Astrocyte of the spinal cord (primary cell): ENCODE measurements at regions not wholly inside any gene's neighbourhood (a gene's known extent, or its start where the extent isn't known, plus 50 kb on each side); places are given as distances from the start of the nearest gene placed in this dataset.
"Not testable (repeated sequence)": the region's sequence is repeated elsewhere in the genome, so short reads cannot be mapped to it uniquely, and the experiment has no call there.

Experiments used
- DNase-seq: peaks from one replicate; pipeline ENCODE4 v3.0.0; 2011; ENCODE audit warnings: low read depth, low spot score
- H3K4me3 ChIP-seq: 2 replicates; pipeline ENCODE4 v1.5.1; 2011; ENCODE audit warnings: low read depth, mild to moderate bottlenecking, low read length, moderate library complexity
- CTCF ChIP-seq: IDR thresholded peaks from 2 replicates; pipeline ENCODE4 v1.5.1; 2012; ENCODE audit warnings: low read depth, mild to moderate bottlenecking, low read length, inconsistent platforms
- in situ Hi-C: cut with HindIII; loops from 2 replicates; pipeline ENCODE4 v1.10.0; 2017; ENCODE audit warnings: low sequenced_read_pairs

- DNase-seq = no peak
- TF ChIP-seq CTCF = no peak
- no peak overlapping the region for H3K4me3 ChIP-seq
- in situ Hi-C loops = no loop called here
Measured at GRCh38 chr10:46216836-46217751, 69.7 kb upstream of the ANTXRL start.

GRCh38 chr10:46217752-46218453 lies 68.9 kb upstream of the ANTXRL start:
- in situ Hi-C loops = no loop called here
- no peak for TF ChIP-seq CTCF
- DNase-seq = no peak
- H3K4me3 ChIP-seq = no peak overlapping the region

GRCh38 chr10:46218921-46219320 lies 67.9 kb upstream of the ANTXRL start:
- H3K4me3 ChIP-seq = no peak overlapping the region
- TF ChIP-seq CTCF = no peak
- no peak for DNase-seq
- in situ Hi-C loops = no loop called here

GRCh38 chr10:46219431-46219990 lies 67.3 kb upstream of the ANTXRL start:
- in situ Hi-C loops, DNase-seq: not testable (repeated sequence)

GRCh38 chr10:46220187-46220586 lies 66.6 kb upstream of the ANTXRL start:
- in situ Hi-C loops = no loop called here
- no peak for TF ChIP-seq CTCF
- no peak for DNase-seq
- H3K4me3 ChIP-seq = no peak overlapping the region

More at GRCh38 chr10:46219431-46219990, 67.3 kb upstream of the ANTXRL start:
- not testable (repeated sequence) for H3K4me3 ChIP-seq

GRCh38 chr10:46220872-46221538 lies 65.8 kb upstream of the ANTXRL start:
- no peak overlapping the region for H3K4me3 ChIP-seq
- in situ Hi-C loops = no loop called here
- no peak for TF ChIP-seq CTCF
- DNase-seq = no peak
